GM12891 (cell line): ENCODE measurements at regions not wholly inside any gene's neighbourhood (a gene's known extent, or its start where the extent isn't known, plus 50 kb on each side); places are given as distances from the start of the nearest gene placed in this dataset.

Experiments
- POLR2A ChIP-seq: IDR thresholded peaks from 2 replicates; pipeline ENCODE4 v1.6.1; 2011; ENCODE audit warnings: low read depth, low read length, control low read depth
- POLR2AphosphoS5 ChIP-seq: IDR thresholded peaks from 2 replicates; pipeline ENCODE4 v1.6.1; 2011; ENCODE audit warnings: low read depth, low read length, control low read depth
- SPI1 ChIP-seq: IDR thresholded peaks from 2 replicates; pipeline ENCODE4 v1.6.1; 2011; ENCODE audit warnings: low read depth, low read length, control low read depth

DNA sequence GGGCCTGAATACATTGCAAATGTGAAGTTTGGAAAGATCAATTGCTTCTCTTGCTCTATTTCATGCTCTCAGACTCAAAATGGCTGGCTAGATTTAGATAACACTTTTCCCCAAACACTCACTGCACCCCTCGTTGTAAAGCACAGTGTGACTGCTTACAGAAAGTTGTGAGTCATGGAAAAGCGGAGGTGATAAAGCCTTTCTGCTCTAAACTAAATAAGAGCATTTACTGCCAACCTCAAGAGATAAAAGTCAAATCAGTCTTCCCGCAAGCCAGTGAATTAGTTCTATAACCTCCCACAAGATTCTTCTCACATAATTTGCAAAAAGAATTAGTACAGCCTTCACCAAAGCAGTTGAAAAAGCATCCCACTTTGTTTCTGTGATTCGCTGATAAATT lies 168.7 kb downstream of the WT1 start:
- TF ChIP-seq POLR2AphosphoS5 (no peak), POLR2A (no peak), SPI1 (no peak)
